A549 (cell line): ENCODE measurements at regions not wholly inside any gene's neighbourhood (a gene's known extent, or its start where the extent isn't known, plus 50 kb on each side); places are given as distances from the start of the nearest gene placed in this dataset.

Experiments
- ATAC-seq, 2 experiments: fragments of 200-7000 bp in 1 of 2; fragments of >200 bp in 1 of 2; cut with Nextera tagmentation in 1 of 2; cut with Tn5 transposase in 1 of 2; 3 replicates each; pipeline versions ENCODE4 v1.8.0 to v1.9.1; 2018 to 2020; ENCODE audit warnings: mild to moderate bottlenecking in 1 of 2, moderate library complexity in 1 of 2
- CTCF ChIA-PET: fragments of 300-600 bp; sonication (Branson Sonifier 250); formaldehyde crosslinking; extraction: SDS; loops from one replicate; lab custom pipeline; 2021; ENCODE audit warnings: antibody characterized with exemption, inconsistent platforms; lab: Yijun Ruan, JAX
- POLR2A ChIA-PET: fragments of 350-600 bp; formaldehyde crosslinking; extraction: SDS; loops from one replicate; lab custom pipeline; 2021; ENCODE audit warnings: antibody characterized with exemption, inconsistent platforms; lab: Yijun Ruan, JAX
- DNase-seq, 2 experiments: peaks; one replicate each; pipeline versions ENCODE4 v3.0.0 to v3.0.0-alpha.2; 2011 to 2016; ENCODE audit warnings: low read depth in 1 of 2, low spot score in 1 of 2
- FAIRE-seq: peaks from 2 replicates; lab custom pipeline; 2011; peaks lifted over from hg19 to GRCh38; lab: Jason Lieb, UNC
- H3K27ac ChIP-seq, 2 experiments: fragments of >200 bp; sonication (Bioruptor Twin); formaldehyde crosslinking; 3 replicates each; pipeline ENCODE4 v1.5.1; 2016 to 2017
- H3K4me1 ChIP-seq: fragments of >200 bp; sonication (Bioruptor Twin); formaldehyde crosslinking; 3 replicates; pipeline ENCODE4 v1.6.1; 2016
- H3K4me2 ChIP-seq: fragments of >200 bp; sonication (Bioruptor Twin); formaldehyde crosslinking; 3 replicates; pipeline ENCODE4 v1.6.1; 2016
- H3K4me3 ChIP-seq: fragments of >200 bp; sonication (Bioruptor Twin); formaldehyde crosslinking; 3 replicates; pipeline ENCODE4 v1.5.1; 2016
- H3K9me3 ChIP-seq: fragments of >200 bp; sonication (Bioruptor Twin); formaldehyde crosslinking; 3 replicates; pipeline ENCODE4 v1.6.1; 2016
- CEBPB ChIP-seq, 2 experiments: fragments of >200 bp in 1 of 2; sonication (Bioruptor Twin) in 1 of 2; formaldehyde crosslinking in 1 of 2; IDR thresholded peaks; 2 replicates each; pipeline ENCODE4 v1.6.1; 2012 to 2016
- ESRRA ChIP-seq: fragments of 150-350 bp; IDR thresholded peaks from 2 replicates; pipeline ENCODE4 v1.6.1; 2014; ENCODE audit warnings: mild to moderate bottlenecking, low read length, borderline replicate concordance
- FOSL2 ChIP-seq, 2 experiments: fragments of 450-650 bp in 1 of 2; fragments of >200 bp in 1 of 2; sonication (Bioruptor Twin) in 1 of 2; formaldehyde crosslinking; IDR thresholded peaks; 2 replicates each; pipeline versions ENCODE4 v1.5.0 to v1.6.1; 2016 to 2020; ENCODE audit warnings: mild to moderate bottlenecking in 1 of 2, moderate library complexity in 1 of 2
- HEYL ChIP-seq: fragments of 250-450 bp; sonication (Bioruptor Pico); IDR thresholded peaks from 2 replicates; pipeline ENCODE4 v1.8.0; 2021; ENCODE audit warnings: mild to moderate bottlenecking, moderate library complexity
- HOXB13 ChIP-seq: fragments of 250-450 bp; sonication (Bioruptor Pico); IDR thresholded peaks from 2 replicates; pipeline ENCODE4 v1.5.0; 2020; ENCODE audit warnings: low read depth, mild to moderate bottlenecking, moderate library complexity
- HOXB5 ChIP-seq: fragments of 250-450 bp; sonication (Bioruptor Pico); IDR thresholded peaks from 2 replicates; pipeline ENCODE4 v1.5.0; 2020; ENCODE audit warnings: mild to moderate bottlenecking, moderate library complexity
- KDM1A ChIP-seq: fragments of 200-600 bp; sonication (generic); IDR thresholded peaks from 2 replicates; pipeline ENCODE4 v1.6.1; 2016; ENCODE audit warnings: low read depth, mild to moderate bottlenecking
- NPAS2 ChIP-seq: fragments of 250-450 bp; sonication (Bioruptor Pico); IDR thresholded peaks from 2 replicates; pipeline ENCODE4 v1.8.0; 2022; ENCODE audit warnings: mild to moderate bottlenecking, moderate library complexity, borderline replicate concordance
- NR3C1 ChIP-seq: fragments of >200 bp; sonication (Bioruptor Twin); formaldehyde crosslinking; IDR thresholded peaks from 3 replicates; pipeline ENCODE4 v1.6.1; 2017
- RARB ChIP-seq: fragments of 250-450 bp; sonication (Bioruptor Pico); IDR thresholded peaks from 2 replicates; pipeline ENCODE4 v1.8.0; 2021; ENCODE audit warnings: mild to moderate bottlenecking, moderate library complexity
- SMC3 ChIP-seq: fragments of >200 bp; sonication (Bioruptor Twin); formaldehyde crosslinking; IDR thresholded peaks from 3 replicates; pipeline ENCODE4 v1.6.1; 2018; ENCODE audit warnings: inconsistent platforms
- SREBF2 ChIP-seq: fragments of 450-650 bp; IDR thresholded peaks from 2 replicates; pipeline ENCODE4 v1.6.1; 2014; ENCODE audit warnings: mild to moderate bottlenecking, moderate library complexity
- TFCP2L1 ChIP-seq: fragments of 250-450 bp; sonication (Bioruptor Pico); IDR thresholded peaks from 2 replicates; pipeline ENCODE4 v1.5.0; 2021; ENCODE audit warnings: mild to moderate bottlenecking
- USF2 ChIP-seq: fragments of 450-650 bp; IDR thresholded peaks from 2 replicates; pipeline ENCODE4 v1.6.1; 2014; ENCODE audit warnings: antibody characterized with exemption
- ZC3H11A ChIP-seq: fragments of 450-650 bp; IDR thresholded peaks from 2 replicates; pipeline ENCODE4 v1.6.1; 2014; ENCODE audit warnings: antibody characterized with exemption, mild to moderate bottlenecking
- ZFP36 ChIP-seq: fragments of 450-650 bp; IDR thresholded peaks from 2 replicates; pipeline ENCODE4 v1.6.1; 2014; ENCODE audit warnings: borderline replicate concordance; ENCODE audit not compliant: partially characterized antibody
- WGBS: methylation state at CpG from one replicate; pipeline ENCODE4 v1.1.6; 2017; ENCODE audit errors: missing lambda C conversion rate; 5-methylcytosine and 5-hydroxymethylcytosine counted together
- TF ChIP-seq, protein P1 (sequence below): fragments of 200-600 bp; sonication (generic); IDR thresholded peaks from 2 replicates; pipeline ENCODE4 v1.6.1; 2016; ENCODE audit warnings: antibody characterized with exemption, mild to moderate bottlenecking, moderate library complexity
- TF ChIP-seq, protein P2 (sequence below): fragments of >200 bp; sonication (Bioruptor Twin); formaldehyde crosslinking; IDR thresholded peaks from 3 replicates; pipeline ENCODE4 v1.6.1; 2016

- ATAC-seq: no peak
- DNase-seq: no peak
- Histone ChIP-seq H3K4me3 (no peak overlapping the region), H3K27ac (no peak overlapping the region), H3K9me3 (no peaks in the 10 kb centered on the region), H3K4me1 (no peaks in the 10 kb centered on the region), H3K4me2 (no peak overlapping the region)
- ChIA-PET POLR2A (no interaction called here), CTCF (no interaction called here)
- TF ChIP-seq ESRRA: no peak
- no peak for TF ChIP-seq TFCP2L1
- TF ChIP-seq HOXB13 (CRISPR knock-in tag): no peak
- no peak for FAIRE-seq
Observed at GRCh38 chrY:19122450-19122849, 348.9 kb upstream of the HSFY2 start.

- Histone ChIP-seq H3K27ac (no peak overlapping the region), H3K4me1 (no peaks in the 10 kb centered on the region), H3K4me2 (no peak overlapping the region), H3K9me3 (no peaks in the 10 kb centered on the region), H3K4me3 (no peak overlapping the region)
- 29% methylated on average over 3 of the region's 3 CpGs for WGBS
- CTCF ChIA-PET: no interaction called here
- ATAC-seq: no peak
- TF ChIP-seq ZC3H11A: no peak
- TF ChIP-seq, all 56 proteins: peak for 0
- POLR2A ChIA-PET: no interaction called here
- DNase-seq (no peak), FAIRE-seq (no peak)
Observed at GRCh38 chrY:19098349-19098748, 324.8 kb upstream of the HSFY2 start.

GRCh38 chrY:19095460-19095859 is 321.9 kb upstream of the HSFY2 start:
- FAIRE-seq (no peak), ATAC-seq (no peak), DNase-seq (no peak)
- Histone ChIP-seq H3K4me3 (no peak overlapping the region), H3K4me1 (no peaks in the 10 kb centered on the region), H3K9me3 (no peaks in the 10 kb centered on the region), H3K4me2 (no peak overlapping the region), H3K27ac (no peak overlapping the region)
- ChIA-PET CTCF (no interaction called here), POLR2A (no interaction called here)
- TF ChIP-seq CEBPB (IDR thresholded peaks at IDR 0.05): 0 out of 4 replicates have a peak, but pooled peaks of 1 of the 2 experiments have one; percentile 13
- TF ChIP-seq USF2: no peak

GRCh38 chrY:19083006-19083405 is 309.5 kb upstream of the HSFY2 start:
- no peak for DNase-seq
- H3K4me3 ChIP-seq: no peak overlapping the region
- no peaks in the 10 kb centered on the region for H3K9me3 ChIP-seq
- no peak overlapping the region for H3K27ac ChIP-seq
- ChIA-PET CTCF (no interaction called here), POLR2A (no interaction called here)
- 84% methylated on average over 2 of the region's 2 CpGs for WGBS
- no peak for FAIRE-seq
- TF ChIP-seq SMC3 (no peak), FOSL2 (IDR thresholded peaks at IDR 0.05) (no peak), FOSL2 (CRISPR knock-in tag; IDR thresholded peaks at IDR 0.05) (no peak), HOXB5 (CRISPR knock-in tag) (no peak)
- no peaks in the 10 kb centered on the region for H3K4me1 ChIP-seq
- ATAC-seq: no peak
- no peak overlapping the region for H3K4me2 ChIP-seq

DNA sequence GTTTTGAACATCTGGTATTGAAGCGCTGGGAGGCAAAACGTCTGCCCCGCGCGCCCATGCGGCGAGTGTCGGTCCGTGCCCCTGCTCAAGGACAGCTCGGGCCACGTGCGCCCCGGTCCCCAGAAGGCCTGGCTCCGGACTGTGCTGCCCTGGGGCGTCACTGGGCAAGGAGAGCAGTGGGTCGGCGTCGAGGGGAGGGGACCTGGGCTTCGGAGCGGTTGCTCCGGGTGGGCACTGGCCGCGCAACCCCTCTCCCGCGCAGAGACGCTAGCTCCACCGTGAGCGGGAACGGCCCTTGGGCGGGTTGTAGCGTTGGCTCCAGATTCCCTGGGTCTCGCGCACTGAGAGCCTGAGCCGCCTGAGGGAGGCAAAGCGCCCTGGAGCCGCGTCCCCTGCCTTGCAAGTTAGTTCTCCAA is 304.2 kb upstream of the HSFY2 start:
- no peak overlapping the region for H3K27ac ChIP-seq
- no peaks in the 10 kb centered on the region for H3K4me1 ChIP-seq
- POLR2A ChIA-PET: no interaction called here
- ATAC-seq (no peak), FAIRE-seq (no peak)
- no peak for TF ChIP-seq NPAS2 (CRISPR knock-in tag)
- TF ChIP-seq, all 56 proteins: peak for 0
- no peaks in the 10 kb centered on the region for H3K9me3 ChIP-seq
- H3K4me3 ChIP-seq: no peak overlapping the region
- CTCF ChIA-PET: no interaction called here
- no peak for DNase-seq
- 98% methylated on average over 9 of the region's 37 CpGs for WGBS
- H3K4me2 ChIP-seq: no peak overlapping the region; the same call in 2 of the 3 replicates

GRCh38 chrY:19076846-19077697 is 303.5 kb upstream of the HSFY2 start:
- WGBS: 91% methylated on average over 14 of the region's 69 CpGs
- peak in 1 of 2 experiments; percentile 9 for DNase-seq
- Histone ChIP-seq H3K9me3 (no peaks in the 10 kb centered on the region), H3K4me2 (peak overlapping the region; percentile 66), H3K4me3 (peak overlapping the region; percentile 57), H3K4me1 (no peaks in the 10 kb centered on the region), H3K27ac (peak overlapping the region; percentile 78 to 90)
- POLR2A ChIA-PET: no interaction called here
- CTCF ChIA-PET: no interaction called here
- FAIRE-seq: no peak
- peak in 1 of 2 experiments; percentile 15; a peak in 1 of 6 replicates for ATAC-seq
- TF ChIP-seq KDM1A: no peak
- TF ChIP-seq, protein P1, sequence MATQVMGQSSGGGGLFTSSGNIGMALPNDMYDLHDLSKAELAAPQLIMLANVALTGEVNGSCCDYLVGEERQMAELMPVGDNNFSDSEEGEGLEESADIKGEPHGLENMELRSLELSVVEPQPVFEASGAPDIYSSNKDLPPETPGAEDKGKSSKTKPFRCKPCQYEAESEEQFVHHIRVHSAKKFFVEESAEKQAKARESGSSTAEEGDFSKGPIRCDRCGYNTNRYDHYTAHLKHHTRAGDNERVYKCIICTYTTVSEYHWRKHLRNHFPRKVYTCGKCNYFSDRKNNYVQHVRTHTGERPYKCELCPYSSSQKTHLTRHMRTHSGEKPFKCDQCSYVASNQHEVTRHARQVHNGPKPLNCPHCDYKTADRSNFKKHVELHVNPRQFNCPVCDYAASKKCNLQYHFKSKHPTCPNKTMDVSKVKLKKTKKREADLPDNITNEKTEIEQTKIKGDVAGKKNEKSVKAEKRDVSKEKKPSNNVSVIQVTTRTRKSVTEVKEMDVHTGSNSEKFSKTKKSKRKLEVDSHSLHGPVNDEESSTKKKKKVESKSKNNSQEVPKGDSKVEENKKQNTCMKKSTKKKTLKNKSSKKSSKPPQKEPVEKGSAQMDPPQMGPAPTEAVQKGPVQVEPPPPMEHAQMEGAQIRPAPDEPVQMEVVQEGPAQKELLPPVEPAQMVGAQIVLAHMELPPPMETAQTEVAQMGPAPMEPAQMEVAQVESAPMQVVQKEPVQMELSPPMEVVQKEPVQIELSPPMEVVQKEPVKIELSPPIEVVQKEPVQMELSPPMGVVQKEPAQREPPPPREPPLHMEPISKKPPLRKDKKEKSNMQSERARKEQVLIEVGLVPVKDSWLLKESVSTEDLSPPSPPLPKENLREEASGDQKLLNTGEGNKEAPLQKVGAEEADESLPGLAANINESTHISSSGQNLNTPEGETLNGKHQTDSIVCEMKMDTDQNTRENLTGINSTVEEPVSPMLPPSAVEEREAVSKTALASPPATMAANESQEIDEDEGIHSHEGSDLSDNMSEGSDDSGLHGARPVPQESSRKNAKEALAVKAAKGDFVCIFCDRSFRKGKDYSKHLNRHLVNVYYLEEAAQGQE: no peak
- TF ChIP-seq SREBF2: no peak
- no peak for TF ChIP-seq ZFP36
- TF ChIP-seq NR3C1: no peak
- no peak for TF ChIP-seq RARB (CRISPR knock-in tag)
- TF ChIP-seq, protein P2, sequence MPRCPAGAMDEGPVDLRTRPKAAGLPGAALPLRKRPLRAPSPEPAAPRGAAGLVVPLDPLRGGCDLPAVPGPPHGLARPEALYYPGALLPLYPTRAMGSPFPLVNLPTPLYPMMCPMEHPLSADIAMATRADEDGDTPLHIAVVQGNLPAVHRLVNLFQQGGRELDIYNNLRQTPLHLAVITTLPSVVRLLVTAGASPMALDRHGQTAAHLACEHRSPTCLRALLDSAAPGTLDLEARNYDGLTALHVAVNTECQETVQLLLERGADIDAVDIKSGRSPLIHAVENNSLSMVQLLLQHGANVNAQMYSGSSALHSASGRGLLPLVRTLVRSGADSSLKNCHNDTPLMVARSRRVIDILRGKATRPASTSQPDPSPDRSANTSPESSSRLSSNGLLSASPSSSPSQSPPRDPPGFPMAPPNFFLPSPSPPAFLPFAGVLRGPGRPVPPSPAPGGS: no peak
- TF ChIP-seq HEYL (CRISPR knock-in tag): no peak
